SK-N-MC (cell line): ENCODE measurements at regions not wholly inside any gene's neighbourhood (a gene's known extent, or its start where the extent isn't known, plus 50 kb on each side); places are given as distances from the start of the nearest gene placed in this dataset.
"Not testable (repeated sequence)": the region's sequence is repeated elsewhere in the genome, so short reads cannot be mapped to it uniquely, and the experiment has no call there.

Experiments used
- EZH2 ChIP-seq: fragments of 200-600 bp; sonication (generic); IDR thresholded peaks from one replicate; pipeline ENCODE4 v1.6.1; 2017; ENCODE audit warnings: antibody characterized with exemption
- POLR2AphosphoS5 ChIP-seq: IDR thresholded peaks from 2 replicates; pipeline ENCODE4 v1.6.1; 2012; ENCODE audit warnings: mild to moderate bottlenecking, low read depth, low read length, borderline replicate concordance

DNA sequence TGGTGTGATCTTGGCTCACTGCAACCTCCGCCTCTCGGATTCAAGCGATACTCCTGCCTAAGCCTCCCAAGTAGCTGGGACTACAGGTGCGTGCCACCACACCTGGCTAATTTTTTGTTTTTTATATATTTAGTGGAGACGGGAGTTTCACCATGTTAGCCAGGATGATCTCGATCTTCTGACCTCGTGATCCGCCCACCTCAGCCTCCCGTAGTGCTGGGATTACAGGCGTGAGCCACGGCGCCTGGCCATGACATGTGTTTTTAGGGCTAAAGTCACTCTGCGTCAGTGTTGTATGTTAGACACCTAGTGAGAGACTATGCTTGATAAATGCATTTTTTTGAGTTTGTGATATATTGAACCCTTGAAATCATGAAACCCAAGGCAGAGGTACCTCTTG lies 674.6 kb upstream of the CTNND2 start:
- not testable (repeated sequence) for TF ChIP-seq POLR2AphosphoS5, EZH2
